OCI-LY3 (cell line): ENCODE measurements at regions not wholly inside any gene's neighbourhood (a gene's known extent, or its start where the extent isn't known, plus 50 kb on each side); places are given as distances from the start of the nearest gene placed in this dataset.

Source experiments
- H2AFZ ChIP-seq: fragments of 200-600, 300-600 bp; shearing (Covaris generic); 2 replicates; pipeline ENCODE4 v1.6.0; 2014; ENCODE audit warnings: antibody characterized with exemption, low read depth, low read length
- H3K27ac ChIP-seq: fragments of 200-600, 300-600 bp; sonication (generic); 2 replicates; pipeline ENCODE4 v1.5.1; 2014; ENCODE audit warnings: mild to moderate bottlenecking, low read length, moderate library complexity, mixed read lengths
- H3K27me3 ChIP-seq: fragments of 200-600, 300-600 bp; sonication (generic); 2 replicates; pipeline ENCODE4 v1.6.1; 2014; ENCODE audit warnings: low read depth, low read length, mixed read lengths
- H3K36me3 ChIP-seq: fragments of 200-600, 300-600 bp; sonication (generic); replicated peaks from 2 replicates; pipeline ENCODE3; 2014; ENCODE audit warnings: low read depth, low read length, mixed read lengths
- H3K4me1 ChIP-seq: fragments of 300-600, 200-600 bp; sonication (generic); 2 replicates; pipeline ENCODE4 v1.6.1; 2014; ENCODE audit warnings: low read length, mixed read lengths
- H3K4me2 ChIP-seq: fragments of 200-600, 300-600 bp; sonication (generic); 2 replicates; pipeline ENCODE4 v1.6.1; 2014; ENCODE audit warnings: low read length, mixed read lengths
- H3K4me3 ChIP-seq: fragments of 300-600, 200-600 bp; sonication (generic); 2 replicates; pipeline ENCODE4 v1.5.1; 2014; ENCODE audit warnings: antibody characterized with exemption, mild to moderate bottlenecking, low read length, moderate library complexity
- H3K79me2 ChIP-seq: fragments of 300-600, 200-600 bp; shearing (Covaris generic); 2 replicates; pipeline ENCODE4 v1.6.1; 2014; ENCODE audit warnings: mild to moderate bottlenecking, low read length, mixed read lengths
- H3K9ac ChIP-seq: fragments of 300-600, 200-600 bp; shearing (Covaris generic); 2 replicates; pipeline ENCODE4 v1.6.0; 2014; ENCODE audit warnings: mild to moderate bottlenecking, low read length, moderate library complexity
- H3K9me3 ChIP-seq: fragments of 200-600, 300-600 bp; shearing (Covaris generic); 2 replicates; pipeline ENCODE4 v1.6.1; 2014; ENCODE audit warnings: low read length, mixed read lengths; ENCODE audit not compliant: insufficient read depth
- H4K20me1 ChIP-seq: fragments of 200-600, 300-600 bp; sonication (generic); 2 replicates; pipeline ENCODE4 v1.6.1; 2016; ENCODE audit warnings: low read length, mixed read lengths; ENCODE audit not compliant: insufficient read depth
- EZH2phosphoT487 ChIP-seq: fragments of 200-600 bp; shearing (Covaris generic); IDR thresholded peaks from 2 replicates; pipeline ENCODE4 v1.6.1; 2018; ENCODE audit warnings: antibody characterized with exemption, mixed run types, low read depth
- TF ChIP-seq, protein P1 (sequence below): fragments of 200-600, 300-600 bp; sonication (generic); IDR thresholded peaks from 2 replicates; pipeline ENCODE4 v1.5.1; 2014; ENCODE audit warnings: antibody characterized with exemption, low read length, low read depth

DNA sequence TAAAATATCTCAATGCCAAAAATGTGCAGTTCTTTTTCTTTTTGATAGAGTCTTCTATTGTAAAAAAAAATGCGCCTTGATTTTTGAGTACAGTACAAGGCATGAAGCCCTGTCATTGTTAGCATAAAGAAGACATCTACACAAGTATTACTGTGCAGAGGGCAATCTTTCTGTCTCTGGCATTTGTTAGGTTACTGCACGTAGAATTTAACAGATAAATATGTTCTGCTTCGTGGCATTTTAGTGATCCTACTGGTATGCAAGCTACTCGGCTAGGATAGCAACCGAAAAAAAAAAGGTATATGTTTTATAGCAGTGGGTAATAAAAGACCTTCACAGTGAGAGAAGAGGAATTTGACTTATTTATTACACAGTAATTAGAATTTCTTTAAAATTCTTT is 492.9 kb upstream of the ADGRL2 start:
- Histone ChIP-seq H3K79me2 (no peaks in the 10 kb centered on the region), H3K4me3 (no peak overlapping the region), H4K20me1 (no peaks in the 10 kb centered on the region), H3K4me2 (no peak overlapping the region), H3K9me3 (no peaks in the 10 kb centered on the region), H3K9ac (no peak overlapping the region), H3K4me1 (no peaks in the 10 kb centered on the region), H3K36me3 (no peaks in the 10 kb centered on the region), H3K27ac (no peak overlapping the region), H3K27me3 (no peaks in the 10 kb centered on the region), H2AFZ (no peak overlapping the region)
- TF ChIP-seq, protein P1, sequence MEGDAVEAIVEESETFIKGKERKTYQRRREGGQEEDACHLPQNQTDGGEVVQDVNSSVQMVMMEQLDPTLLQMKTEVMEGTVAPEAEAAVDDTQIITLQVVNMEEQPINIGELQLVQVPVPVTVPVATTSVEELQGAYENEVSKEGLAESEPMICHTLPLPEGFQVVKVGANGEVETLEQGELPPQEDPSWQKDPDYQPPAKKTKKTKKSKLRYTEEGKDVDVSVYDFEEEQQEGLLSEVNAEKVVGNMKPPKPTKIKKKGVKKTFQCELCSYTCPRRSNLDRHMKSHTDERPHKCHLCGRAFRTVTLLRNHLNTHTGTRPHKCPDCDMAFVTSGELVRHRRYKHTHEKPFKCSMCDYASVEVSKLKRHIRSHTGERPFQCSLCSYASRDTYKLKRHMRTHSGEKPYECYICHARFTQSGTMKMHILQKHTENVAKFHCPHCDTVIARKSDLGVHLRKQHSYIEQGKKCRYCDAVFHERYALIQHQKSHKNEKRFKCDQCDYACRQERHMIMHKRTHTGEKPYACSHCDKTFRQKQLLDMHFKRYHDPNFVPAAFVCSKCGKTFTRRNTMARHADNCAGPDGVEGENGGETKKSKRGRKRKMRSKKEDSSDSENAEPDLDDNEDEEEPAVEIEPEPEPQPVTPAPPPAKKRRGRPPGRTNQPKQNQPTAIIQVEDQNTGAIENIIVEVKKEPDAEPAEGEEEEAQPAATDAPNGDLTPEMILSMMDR = no peak
- TF ChIP-seq EZH2phosphoT487 = no peak

GRCh38 chr1:81305997-81306452 is 494.7 kb upstream of the ADGRL2 start:
- Histone ChIP-seq H3K4me2 (peak overlapping the region; percentile 63), H3K4me3 (peak overlapping the region; percentile 73), H3K9me3 (no peaks in the 10 kb centered on the region), H3K79me2 (no peaks in the 10 kb centered on the region), H3K27me3 (no peaks in the 10 kb centered on the region), H3K4me1 (no peaks in the 10 kb centered on the region), H3K36me3 (no peaks in the 10 kb centered on the region), H2AFZ (0 out of 2 replicates have a peak overlapping the region, but pooled peaks have one; percentile 53), H3K27ac (no peak overlapping the region), H4K20me1 (no peaks in the 10 kb centered on the region), H3K9ac (no peak overlapping the region)
- TF ChIP-seq, protein P1 = peak; percentile 33
- TF ChIP-seq EZH2phosphoT487 = no peak

DNA sequence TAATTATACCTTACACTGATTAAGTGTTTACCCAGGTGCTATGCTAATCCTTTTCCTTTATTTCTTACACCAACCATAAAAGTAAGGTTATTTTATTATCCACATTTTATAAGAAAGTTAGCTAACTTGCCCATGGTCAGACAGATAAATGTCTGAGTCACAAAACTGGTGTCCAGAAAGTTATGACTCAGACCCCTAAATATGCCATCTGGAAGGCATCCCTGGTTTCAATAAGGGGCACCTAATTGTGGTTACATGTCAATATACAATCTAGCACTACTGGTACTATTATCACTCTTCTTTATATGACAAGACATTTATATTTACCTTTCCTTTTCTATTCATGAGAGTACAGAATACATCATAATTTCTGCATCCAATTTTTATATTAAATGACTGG is 496.5 kb upstream of the ADGRL2 start:
- no peak overlapping the region for H3K27ac ChIP-seq
- no peak overlapping the region for H3K4me2 ChIP-seq
- H3K27me3 ChIP-seq = no peaks in the 10 kb centered on the region
- no peak overlapping the region for H3K9ac ChIP-seq
- no peak overlapping the region for H2AFZ ChIP-seq
- no peaks in the 10 kb centered on the region for H3K9me3 ChIP-seq
- no peaks in the 10 kb centered on the region for H3K79me2 ChIP-seq
- H4K20me1 ChIP-seq = no peaks in the 10 kb centered on the region
- no peaks in the 10 kb centered on the region for H3K36me3 ChIP-seq
- H3K4me3 ChIP-seq = no peak overlapping the region
- TF ChIP-seq, protein P1 = no peak
- TF ChIP-seq EZH2phosphoT487 = no peak
- no peaks in the 10 kb centered on the region for H3K4me1 ChIP-seq

GRCh38 chr1:81299892-81300291 is 500.8 kb upstream of the ADGRL2 start:
- no peak overlapping the region for H3K4me3 ChIP-seq
- no peaks in the 10 kb centered on the region for H3K4me1 ChIP-seq
- H3K9me3 ChIP-seq = no peaks in the 10 kb centered on the region
- H3K36me3 ChIP-seq = no peaks in the 10 kb centered on the region
- no peak for TF ChIP-seq EZH2phosphoT487
- TF ChIP-seq, protein P1 = no peak
- H2AFZ ChIP-seq = no peak overlapping the region
- H3K27me3 ChIP-seq = no peaks in the 10 kb centered on the region
- no peak overlapping the region for H3K27ac ChIP-seq
- no peaks in the 10 kb centered on the region for H3K79me2 ChIP-seq
- H4K20me1 ChIP-seq = no peaks in the 10 kb centered on the region
- H3K4me2 ChIP-seq = no peak overlapping the region
- no peak overlapping the region for H3K9ac ChIP-seq
